HEK293 (cell line): ENCODE measurements at regions not wholly inside any gene's neighbourhood (a gene's known extent, or its start where the extent isn't known, plus 50 kb on each side); places are given as distances from the start of the nearest gene placed in this dataset.

Source experiments
- CTCF ChIA-PET: fragments of 350-600 bp; formaldehyde crosslinking; extraction: SDS; loops from one replicate; lab custom pipeline; 2021; ENCODE audit warnings: antibody characterized with exemption; lab: Yijun Ruan, JAX
- POLR2A ChIA-PET: fragments of 300-600 bp; formaldehyde crosslinking; extraction: SDS; loops from one replicate; lab custom pipeline; 2020; ENCODE audit warnings: antibody characterized with exemption, inconsistent platforms; lab: Yijun Ruan, JAX
- H3K27ac ChIP-seq: fragments of 200-500 bp; sonication (Bioruptor generic); 2 replicates; pipeline ENCODE4 v1.5.1; 2014; ENCODE audit warnings: low read depth, low read length, control low read depth, inconsistent platforms; ENCODE audit errors: extremely low read depth
- H3K36me3 ChIP-seq, 2 experiments: fragments of 200-500 bp in 1 of 2; sonication (Bioruptor generic) in 1 of 2; 1 replicate in 1 of 2; 2 replicates in 1 of 2; pipeline ENCODE4 v1.5.1; 2014 to 2017; ENCODE audit warnings: inconsistent platforms in 2 of 2, low read length in 2 of 2; ENCODE audit not compliant: control insufficient read depth in 2 of 2, insufficient read depth in 1 of 2
- H3K4me1 ChIP-seq: fragments of 200-500 bp; sonication (Bioruptor generic); 2 replicates; pipeline ENCODE4 v1.5.1; 2014; ENCODE audit warnings: mild to moderate bottlenecking, low read length, inconsistent platforms; ENCODE audit not compliant: control insufficient read depth, insufficient read depth
- H3K4me3 ChIP-seq: 2 replicates; pipeline ENCODE4 v1.5.1; 2011; ENCODE audit warnings: low read depth, mild to moderate bottlenecking, control low read depth, low read length, moderate library complexity
- H3K9me3 ChIP-seq: fragments of 200-500 bp; sonication (Bioruptor generic); 2 replicates; pipeline ENCODE4 v1.5.1; 2014; ENCODE audit warnings: low read depth, low read length, inconsistent platforms; ENCODE audit not compliant: control insufficient read depth, insufficient read depth
- BCL11A ChIP-seq: fragments of 450-650 bp; formaldehyde crosslinking; IDR thresholded peaks from 2 replicates; pipeline ENCODE4 v1.5.1; 2016; ENCODE audit warnings: low read depth, missing biosample characterization, missing genetic modification characterization
- HOXD13 ChIP-seq: sonication (generic); formaldehyde crosslinking; IDR thresholded peaks from 2 replicates; pipeline ENCODE4 v1.8.0; 2022; ENCODE audit warnings: missing genetic modification reagents, borderline replicate concordance
- KLF9 ChIP-seq: fragments of 450-650 bp; formaldehyde crosslinking; IDR thresholded peaks from 2 replicates; pipeline ENCODE4 v1.5.1; 2016; ENCODE audit warnings: missing biosample characterization, missing genetic modification characterization, low read depth
- REPIN1 ChIP-seq: fragments of 450-650 bp; formaldehyde crosslinking; IDR thresholded peaks from 2 replicates; pipeline ENCODE4 v1.5.1; 2017; ENCODE audit warnings: missing biosample characterization, missing genetic modification characterization, low read depth
- SCRT1 ChIP-seq: fragments of 450-650 bp; formaldehyde crosslinking; IDR thresholded peaks from 2 replicates; pipeline ENCODE4 v1.5.1; 2016; ENCODE audit warnings: missing biosample characterization, missing genetic modification characterization, borderline replicate concordance
- SETDB1 ChIP-seq: IDR thresholded peaks from one replicate; pipeline ENCODE4 v1.6.1; 2017; ENCODE audit warnings: mild to moderate bottlenecking, low read length, moderate library complexity, mixed read lengths; ENCODE audit not compliant: insufficient read length
- TRIM28 ChIP-seq: IDR thresholded peaks from 2 replicates; pipeline ENCODE4 v1.6.1; 2011; ENCODE audit warnings: low read length, control low read depth, borderline replicate concordance
- YY1 ChIP-seq: fragments of 450-650 bp; formaldehyde crosslinking; IDR thresholded peaks from 2 replicates; pipeline ENCODE4 v1.5.1; 2018; ENCODE audit warnings: missing biosample characterization, missing genetic modification characterization
- ZBTB1 ChIP-seq: fragments of 450-650 bp; formaldehyde crosslinking; IDR thresholded peaks from 2 replicates; pipeline ENCODE4 v1.5.1; 2016; ENCODE audit warnings: missing biosample characterization, missing genetic modification characterization
- ZBTB20 ChIP-seq: fragments of 450-650 bp; formaldehyde crosslinking; IDR thresholded peaks from 2 replicates; pipeline ENCODE4 v1.5.1; 2016; ENCODE audit warnings: missing biosample characterization, missing genetic modification characterization
- ZBTB48 ChIP-seq: fragments of 450-650 bp; formaldehyde crosslinking; IDR thresholded peaks from 2 replicates; pipeline ENCODE4 v1.5.1; 2016; ENCODE audit warnings: missing biosample characterization, missing genetic modification characterization
- ZBTB7A ChIP-seq: fragments of 450-650 bp; formaldehyde crosslinking; IDR thresholded peaks from 2 replicates; pipeline ENCODE4 v1.5.1; 2016; ENCODE audit warnings: low read depth, missing biosample characterization, missing genetic modification characterization
- ZNF157 ChIP-seq: fragments of 450-650 bp; formaldehyde crosslinking; IDR thresholded peaks from 2 replicates; pipeline ENCODE4 v1.5.1; 2016; ENCODE audit warnings: missing biosample characterization, missing genetic modification characterization
- ZNF175 ChIP-seq: fragments of 450-650 bp; formaldehyde crosslinking; IDR thresholded peaks from 2 replicates; pipeline ENCODE4 v1.5.1; 2016; ENCODE audit warnings: missing biosample characterization, missing genetic modification characterization
- ZNF221 ChIP-seq: fragments of 450-650 bp; formaldehyde crosslinking; IDR thresholded peaks from 2 replicates; pipeline ENCODE4 v1.5.1; 2017; ENCODE audit warnings: missing biosample characterization, missing genetic modification characterization, borderline replicate concordance
- ZNF266 ChIP-seq: fragments of 450-650 bp; formaldehyde crosslinking; IDR thresholded peaks from 2 replicates; pipeline ENCODE4 v1.5.1; 2016; ENCODE audit warnings: missing biosample characterization, missing genetic modification characterization, low read depth
- ZNF274 ChIP-seq, 2 experiments: fragments of 200-500 bp in 1 of 2; fragments of 450-650 bp in 1 of 2; sonication (Bioruptor generic) in 1 of 2; formaldehyde crosslinking in 1 of 2; IDR thresholded peaks; 2 replicates each; pipeline versions ENCODE4 v1.5.1 to v1.6.1; 2014 to 2016; ENCODE audit warnings: borderline replicate concordance in 1 of 2, inconsistent platforms in 1 of 2, low read length in 1 of 2, missing biosample characterization in 1 of 2, missing genetic modification characterization in 1 of 2
- ZNF366 ChIP-seq: fragments of 450-650 bp; formaldehyde crosslinking; conservative IDR thresholded peaks from 2 replicates; pipeline ENCODE4 v1.5.1; 2016; ENCODE audit warnings: missing biosample characterization, missing genetic modification characterization
- ZNF549 ChIP-seq: fragments of 450-650 bp; IDR thresholded peaks from 2 replicates; pipeline ENCODE4 v1.5.1; 2018; ENCODE audit warnings: missing biosample characterization, missing genetic modification characterization, mild to moderate bottlenecking, inconsistent platforms, moderate library complexity
- ZNF596 ChIP-seq: fragments of 450-650 bp; IDR thresholded peaks from 2 replicates; pipeline ENCODE4 v1.5.0; 2018; ENCODE audit warnings: missing biosample characterization, mild to moderate bottlenecking, missing genetic modification characterization, moderate library complexity
- ZNF677 ChIP-seq: fragments of 450-650 bp; IDR thresholded peaks from 2 replicates; pipeline ENCODE4 v1.5.0; 2018; ENCODE audit warnings: missing biosample characterization, mild to moderate bottlenecking, missing genetic modification characterization, moderate library complexity
- ZNF768 ChIP-seq: fragments of 450-650 bp; formaldehyde crosslinking; IDR thresholded peaks from 2 replicates; pipeline ENCODE4 v1.5.1; 2018; ENCODE audit warnings: missing biosample characterization, mild to moderate bottlenecking, missing genetic modification characterization
- ZNF776 ChIP-seq: fragments of 450-650 bp; formaldehyde crosslinking; IDR thresholded peaks from 2 replicates; pipeline ENCODE4 v1.5.0; 2017; ENCODE audit warnings: missing biosample characterization, missing genetic modification characterization, borderline replicate concordance
- ZNF837 ChIP-seq: fragments of 450-650 bp; formaldehyde crosslinking; IDR thresholded peaks from 2 replicates; pipeline ENCODE4 v1.5.1; 2016; ENCODE audit warnings: missing biosample characterization, missing genetic modification characterization
- TF ChIP-seq, protein P1 (sequence below): IDR thresholded peaks from 2 replicates; pipeline ENCODE4 v1.6.1; 2011; ENCODE audit warnings: mild to moderate bottlenecking, low read depth, low read length, borderline replicate concordance
- TF ChIP-seq, protein P2 (sequence below): fragments of 450-650 bp; formaldehyde crosslinking; IDR thresholded peaks from 2 replicates; pipeline ENCODE4 v1.5.1; 2016; ENCODE audit warnings: missing biosample characterization, missing genetic modification characterization
- TF ChIP-seq, protein P3 (sequence below): fragments of 450-650 bp; formaldehyde crosslinking; IDR thresholded peaks from 2 replicates; pipeline ENCODE4 v1.5.1; 2016; ENCODE audit warnings: missing biosample characterization, missing genetic modification characterization
- TF ChIP-seq, protein P4 (sequence below): sonication (generic); formaldehyde crosslinking; IDR thresholded peaks from 2 replicates; pipeline ENCODE4 v1.8.1; 2022; ENCODE audit warnings: mild to moderate bottlenecking, moderate library complexity, missing genetic modification reagents
- TF ChIP-seq, protein P5 (sequence below): fragments of 450-650 bp; formaldehyde crosslinking; IDR thresholded peaks from 2 replicates; pipeline ENCODE4 v1.5.1; 2017; ENCODE audit warnings: missing biosample characterization, missing genetic modification characterization

DNA sequence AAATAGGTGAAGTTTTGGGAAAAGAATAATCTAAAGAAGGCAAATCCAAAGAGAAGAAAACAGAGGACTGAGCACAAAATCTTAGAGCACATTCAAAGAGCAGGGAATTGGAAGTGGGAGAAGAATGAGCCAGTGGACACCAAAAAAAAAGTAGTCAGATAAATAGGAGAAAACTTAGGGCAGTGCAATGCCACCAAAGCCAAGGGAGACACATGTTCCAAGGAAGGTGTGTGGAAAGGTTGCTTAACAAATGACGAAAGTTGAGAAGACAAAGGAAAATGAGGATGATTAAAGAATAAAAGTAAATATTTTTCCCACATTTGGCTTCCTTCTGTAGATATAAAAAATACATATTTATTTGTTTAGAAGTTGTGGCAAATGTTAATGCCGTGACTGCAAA lies 237.6 kb downstream of the TANC2 start:
- Histone ChIP-seq H3K36me3 (peaks cover 0 to 3% of the 10 kb centered on the region in 2 experiments; a peak in 1 of 3 replicates), H3K4me1 (no peaks in the 10 kb centered on the region), H3K9me3 (0 out of 2 replicates have a peak, but pooled peaks cover 3% of the 10 kb centered on the region), H3K27ac (no peak overlapping the region), H3K4me3 (no peak overlapping the region)
- TF ChIP-seq ZBTB1 (tag by site-specific recombination) (no peak), ZNF768 (no peak), TRIM28 (peak; percentile 79), ZBTB7A (tag by site-specific recombination) (no peak), ZNF266 (tag by site-specific recombination) (no peak), REPIN1 (tag by site-specific recombination) (no peak), ZNF221 (no peak), SETDB1 (peak; percentile 79)
- TF ChIP-seq, protein P1, sequence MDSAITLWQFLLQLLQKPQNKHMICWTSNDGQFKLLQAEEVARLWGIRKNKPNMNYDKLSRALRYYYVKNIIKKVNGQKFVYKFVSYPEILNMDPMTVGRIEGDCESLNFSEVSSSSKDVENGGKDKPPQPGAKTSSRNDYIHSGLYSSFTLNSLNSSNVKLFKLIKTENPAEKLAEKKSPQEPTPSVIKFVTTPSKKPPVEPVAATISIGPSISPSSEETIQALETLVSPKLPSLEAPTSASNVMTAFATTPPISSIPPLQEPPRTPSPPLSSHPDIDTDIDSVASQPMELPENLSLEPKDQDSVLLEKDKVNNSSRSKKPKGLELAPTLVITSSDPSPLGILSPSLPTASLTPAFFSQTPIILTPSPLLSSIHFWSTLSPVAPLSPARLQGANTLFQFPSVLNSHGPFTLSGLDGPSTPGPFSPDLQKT, result no peak
- ChIA-PET CTCF (interaction anchor here (0.9 kb wide), 1 partner anchor 13 kb away, joined by 3 read pairs; no protein-coding TSS in a partner anchor), POLR2A (no interaction called here)

DNA sequence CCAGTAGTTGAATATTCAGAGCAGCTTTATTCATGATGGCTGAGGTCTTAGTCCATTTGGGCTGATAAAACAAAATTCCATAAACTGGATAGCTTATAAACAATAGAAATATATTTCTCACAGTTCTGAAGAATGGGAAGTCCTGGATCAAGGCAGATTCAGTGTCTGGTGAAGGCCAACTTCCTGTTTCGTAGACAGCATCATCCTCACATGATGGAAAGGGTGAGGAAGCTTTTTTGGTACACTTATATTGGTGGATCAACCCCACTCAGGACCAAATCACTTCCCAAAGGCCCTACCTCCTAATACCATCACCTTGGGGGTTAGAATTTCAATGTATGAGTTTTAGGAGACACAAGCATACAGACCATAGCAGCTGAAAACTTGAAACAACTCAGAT lies 224.2 kb downstream of the CYB561 start:
- Histone ChIP-seq H3K9me3 (no peaks in the 10 kb centered on the region), H3K27ac (no peak overlapping the region)
- TF ChIP-seq ZNF366, result no peak
- no peak for TF ChIP-seq HOXD13
- TF ChIP-seq ZNF274 (IDR thresholded peaks at IDR 0.05; ENCODE audit: low read length), result no peak
- TF ChIP-seq ZNF274 (tag by site-specific recombination; IDR thresholded peaks at IDR 0.05; ENCODE audit: borderline replicate concordance), result no peak
- TF ChIP-seq, protein P2, sequence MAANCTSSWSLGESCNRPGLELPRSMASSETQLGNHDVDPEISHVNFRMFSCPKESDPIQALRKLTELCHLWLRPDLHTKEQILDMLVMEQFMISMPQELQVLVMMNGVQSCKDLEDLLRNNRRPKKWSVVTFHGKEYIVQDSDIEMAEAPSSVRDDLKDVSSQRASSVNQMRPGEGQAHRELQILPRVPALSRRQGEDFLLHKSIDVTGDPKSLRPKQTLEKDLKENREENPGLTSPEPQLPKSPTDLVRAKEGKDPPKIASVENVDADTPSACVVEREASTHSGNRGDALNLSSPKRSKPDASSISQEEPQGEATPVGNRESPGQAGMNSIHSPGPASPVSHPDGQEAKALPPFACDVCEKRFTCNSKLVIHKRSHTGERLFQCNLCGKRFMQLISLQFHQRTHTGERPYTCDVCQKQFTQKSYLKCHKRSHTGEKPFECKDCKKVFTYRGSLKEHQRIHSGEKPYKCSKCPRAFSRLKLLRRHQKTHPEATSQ (tag by site-specific recombination), result no peak
- no peak for TF ChIP-seq ZNF549 (tag by site-specific recombination)
- no peak for TF ChIP-seq KLF9 (tag by site-specific recombination)
- TF ChIP-seq ZBTB48 (tag by site-specific recombination), result no peak
- TF ChIP-seq, protein P3, sequence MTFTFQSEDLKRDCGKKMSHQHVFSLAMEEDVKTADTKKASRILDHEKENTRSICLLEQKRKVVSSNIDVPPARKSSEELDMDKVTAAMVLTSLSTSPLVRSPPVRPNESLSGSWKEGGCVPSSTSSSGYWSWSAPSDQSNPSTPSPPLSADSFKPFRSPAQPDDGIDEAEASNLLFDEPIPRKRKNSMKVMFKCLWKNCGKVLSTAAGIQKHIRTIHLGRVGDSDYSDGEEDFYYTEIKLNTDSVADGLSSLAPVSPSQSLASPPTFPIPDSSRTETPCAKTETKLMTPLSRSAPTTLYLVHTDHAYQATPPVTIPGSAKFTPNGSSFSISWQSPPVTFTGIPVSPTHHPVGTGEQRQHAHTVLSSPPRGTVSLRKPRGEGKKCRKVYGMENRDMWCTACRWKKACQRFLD, result no peak
- TF ChIP-seq ZNF596, result no peak
- no peak for TF ChIP-seq BCL11A
- TF ChIP-seq ZNF677 (tag by site-specific recombination), result no peak
- no peak for TF ChIP-seq ZNF157 (tag by site-specific recombination)
- TF ChIP-seq SCRT1 (tag by site-specific recombination), result no peak
- no peak for TF ChIP-seq YY1 (tag by site-specific recombination)
- TF ChIP-seq ZNF837, result no peak
- no peak for TF ChIP-seq ZNF776 (tag by site-specific recombination)
- no peak for TF ChIP-seq ZNF175
- TF ChIP-seq, protein P4, sequence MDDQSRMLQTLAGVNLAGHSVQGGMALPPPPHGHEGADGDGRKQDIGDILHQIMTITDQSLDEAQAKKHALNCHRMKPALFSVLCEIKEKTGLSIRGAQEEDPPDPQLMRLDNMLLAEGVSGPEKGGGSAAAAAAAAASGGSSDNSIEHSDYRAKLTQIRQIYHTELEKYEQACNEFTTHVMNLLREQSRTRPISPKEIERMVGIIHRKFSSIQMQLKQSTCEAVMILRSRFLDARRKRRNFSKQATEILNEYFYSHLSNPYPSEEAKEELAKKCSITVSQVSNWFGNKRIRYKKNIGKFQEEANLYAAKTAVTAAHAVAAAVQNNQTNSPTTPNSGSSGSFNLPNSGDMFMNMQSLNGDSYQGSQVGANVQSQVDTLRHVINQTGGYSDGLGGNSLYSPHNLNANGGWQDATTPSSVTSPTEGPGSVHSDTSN (CRISPR knock-in tag), result no peak
- TF ChIP-seq ZBTB20 (tag by site-specific recombination), result no peak
- TF ChIP-seq, protein P5, sequence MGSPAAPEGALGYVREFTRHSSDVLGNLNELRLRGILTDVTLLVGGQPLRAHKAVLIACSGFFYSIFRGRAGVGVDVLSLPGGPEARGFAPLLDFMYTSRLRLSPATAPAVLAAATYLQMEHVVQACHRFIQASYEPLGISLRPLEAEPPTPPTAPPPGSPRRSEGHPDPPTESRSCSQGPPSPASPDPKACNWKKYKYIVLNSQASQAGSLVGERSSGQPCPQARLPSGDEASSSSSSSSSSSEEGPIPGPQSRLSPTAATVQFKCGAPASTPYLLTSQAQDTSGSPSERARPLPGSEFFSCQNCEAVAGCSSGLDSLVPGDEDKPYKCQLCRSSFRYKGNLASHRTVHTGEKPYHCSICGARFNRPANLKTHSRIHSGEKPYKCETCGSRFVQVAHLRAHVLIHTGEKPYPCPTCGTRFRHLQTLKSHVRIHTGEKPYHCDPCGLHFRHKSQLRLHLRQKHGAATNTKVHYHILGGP (tag by site-specific recombination), result no peak
- TF ChIP-seq, all 188 proteins: peak for 0
- POLR2A ChIA-PET, result no interaction called here
- H3K36me3 ChIP-seq, result no peaks in the 10 kb centered on the region
- no peak overlapping the region for H3K4me3 ChIP-seq
- H3K4me1 ChIP-seq, result no peaks in the 10 kb centered on the region
- CTCF ChIA-PET, result interaction anchor here (0.7 kb wide), 1 partner anchor 25 kb away, joined by 3 read pairs; no protein-coding TSS in a partner anchor
